ENCODE measurements at regions not wholly inside any gene's neighbourhood (a gene's known extent, or its start where the extent isn't known, plus 50 kb on each side); places are given as distances from the start of the nearest gene placed in this dataset.

- no peak for TF ChIP-seq CTCF (IDR thresholded peaks at IDR 0.05)
- TF ChIP-seq EZH2phosphoT487 (IDR thresholded peaks at IDR 0.05) = no peak
Measured at GRCh38 chr3:84905556-84905920, 53.3 kb upstream of the CADM2 start.

All from neural progenitor cell (in vitro differentiated cells).